WTC11 (cell line): ENCODE measurements at regions not wholly inside any gene's neighbourhood (a gene's known extent, or its start where the extent isn't known, plus 50 kb on each side); places are given as distances from the start of the nearest gene placed in this dataset.

Source experiments
- ATAC-seq: fragments of 200-7000 bp; cut with Tn5 transposase; 2 replicates; pipeline ENCODE4 v1.10.0; 2021; ENCODE audit warnings: mild to moderate bottlenecking, moderate library complexity
- CTCF ChIA-PET: fragments of 300-600 bp; sonication (Branson Sonifier 250); formaldehyde crosslinking; loops from one replicate; lab custom pipeline; 2021; ENCODE audit warnings: antibody characterized with exemption; lab: Charles Lee
- POLR2A ChIA-PET: fragments of 350-600 bp; sonication (Branson Sonifier 250); formaldehyde crosslinking; loops from one replicate; lab custom pipeline; 2021; ENCODE audit warnings: antibody characterized with exemption; lab: Charles Lee
- DNase-seq: peaks from one replicate; pipeline ENCODE4 v3.0.0; 2021; ENCODE audit warnings: low spot score
- H3K27ac Mint-ChIP-seq: 2 replicates; pipeline ENCODE4 v1.8.0; 2021; ENCODE audit warnings: mixed read lengths
- H3K27me3 Mint-ChIP-seq: 2 replicates; pipeline ENCODE4 v1.8.0; 2021; ENCODE audit warnings: low read depth, mild to moderate bottlenecking, moderate library complexity, mixed read lengths
- H3K36me3 Mint-ChIP-seq: 2 replicates; pipeline ENCODE4 v1.8.0; 2021; ENCODE audit warnings: mixed read lengths
- H3K4me1 Mint-ChIP-seq: 2 replicates; pipeline ENCODE4 v1.8.0; 2022; ENCODE audit warnings: mixed read lengths
- H3K4me3 Mint-ChIP-seq: 2 replicates; pipeline ENCODE4 v1.8.0; 2021; ENCODE audit warnings: mild to moderate bottlenecking, moderate library complexity, mixed read lengths
- H3K9me3 Mint-ChIP-seq: 2 replicates; pipeline ENCODE4 v1.8.0; 2021; ENCODE audit warnings: mixed read lengths
- ARID4B ChIP-seq: sonication (generic); formaldehyde crosslinking; IDR thresholded peaks from 2 replicates; pipeline ENCODE4 v1.8.0; 2023; ENCODE audit warnings: missing genetic modification reagents, mild to moderate bottlenecking, borderline replicate concordance
- ATF2 ChIP-seq: sonication (generic); formaldehyde crosslinking; IDR thresholded peaks from 2 replicates; pipeline ENCODE4 v1.8.1; 2022; ENCODE audit warnings: low read depth, missing genetic modification reagents, borderline replicate concordance
- ATF6 ChIP-seq: sonication (generic); formaldehyde crosslinking; IDR thresholded peaks from 2 replicates; pipeline ENCODE4 v1.8.1; 2023; ENCODE audit warnings: mild to moderate bottlenecking, missing genetic modification reagents
- ETV6 ChIP-seq: sonication (generic); formaldehyde crosslinking; IDR thresholded peaks from 2 replicates; pipeline ENCODE4 v1.8.1; 2022; ENCODE audit warnings: mild to moderate bottlenecking, missing genetic modification reagents
- FOXP1 ChIP-seq: sonication (generic); formaldehyde crosslinking; IDR thresholded peaks from 2 replicates; pipeline ENCODE4 v1.8.0; 2022; ENCODE audit warnings: missing genetic modification reagents, mild to moderate bottlenecking, moderate library complexity, borderline replicate concordance
- HMGXB4 ChIP-seq: sonication (generic); formaldehyde crosslinking; IDR thresholded peaks from 2 replicates; pipeline ENCODE4 v1.8.1; 2023; ENCODE audit warnings: mild to moderate bottlenecking, moderate library complexity, missing genetic modification reagents
- JUN ChIP-seq: sonication (generic); formaldehyde crosslinking; IDR thresholded peaks from 2 replicates; pipeline ENCODE4 v1.8.0; 2023; ENCODE audit warnings: mild to moderate bottlenecking, missing genetic modification reagents
- KAT7 ChIP-seq: sonication (generic); formaldehyde crosslinking; IDR thresholded peaks from 2 replicates; pipeline ENCODE4 v1.8.1; 2023; ENCODE audit warnings: missing genetic modification reagents, mild to moderate bottlenecking, borderline replicate concordance
- MAX ChIP-seq: sonication (generic); formaldehyde crosslinking; IDR thresholded peaks from 2 replicates; pipeline ENCODE4 v1.8.0; 2022; ENCODE audit warnings: mild to moderate bottlenecking, missing genetic modification reagents
- ZNF121 ChIP-seq: sonication (generic); formaldehyde crosslinking; IDR thresholded peaks from 2 replicates; pipeline ENCODE4 v1.8.0; 2023; ENCODE audit warnings: missing genetic modification reagents
- ZNF138 ChIP-seq: sonication (generic); formaldehyde crosslinking; conservative IDR thresholded peaks from 2 replicates; pipeline ENCODE4 v1.8.1; 2022; ENCODE audit warnings: mild to moderate bottlenecking, moderate library complexity, missing genetic modification reagents
- ZNF232 ChIP-seq: sonication (generic); formaldehyde crosslinking; IDR thresholded peaks from 2 replicates; pipeline ENCODE4 v1.8.0; 2022; ENCODE audit warnings: mild to moderate bottlenecking, missing genetic modification reagents
- ZNF425 ChIP-seq: fragments of 250-450 bp; sonication (Bioruptor Pico); conservative IDR thresholded peaks from 2 replicates; pipeline ENCODE4 v1.9.0; 2021; ENCODE audit warnings: mild to moderate bottlenecking
- ZNF671 ChIP-seq: fragments of 250-450 bp; sonication (Bioruptor Pico); IDR thresholded peaks from 2 replicates; pipeline ENCODE4 v1.8.0; 2021; ENCODE audit warnings: mild to moderate bottlenecking
- ZSCAN18 ChIP-seq: fragments of 250-450 bp; sonication (Bioruptor Pico); IDR thresholded peaks from 2 replicates; pipeline ENCODE4 v2.1.2; 2022; ENCODE audit warnings: mild to moderate bottlenecking, moderate library complexity

GRCh38 chr2:133847591-133847990 lies 279.3 kb upstream of the NCKAP5 start:
- ChIA-PET CTCF (no interaction called here), POLR2A (no interaction called here)
- Mint-ChIP-seq H3K36me3 (peaks cover 8% of the 10 kb centered on the region), H3K4me1 (peaks cover 6% of the 10 kb centered on the region), H3K27ac (no peak overlapping the region), H3K9me3 (peaks cover 21% of the 10 kb centered on the region), H3K4me3 (no peak overlapping the region), H3K27me3 (peaks cover 3% of the 10 kb centered on the region)
- no peak for DNase-seq
- no peak for TF ChIP-seq ZNF425 (CRISPR knock-in tag)
- no peak for TF ChIP-seq ARID4B (CRISPR knock-in tag)
- TF ChIP-seq ZNF671 = no peak
- TF ChIP-seq MAX (CRISPR knock-in tag) = no peak
- no peak for TF ChIP-seq JUN (CRISPR knock-in tag)
- no peak for TF ChIP-seq ZNF138 (CRISPR knock-in tag)
- TF ChIP-seq HMGXB4 (CRISPR knock-in tag) = no peak
- no peak for TF ChIP-seq ETV6 (CRISPR knock-in tag)
- no peak for TF ChIP-seq ZNF232 (CRISPR knock-in tag)
- TF ChIP-seq KAT7 = no peak
- TF ChIP-seq ATF6 (CRISPR knock-in tag) = no peak
- no peak for TF ChIP-seq ZNF121 (CRISPR knock-in tag)
- no peak for TF ChIP-seq ATF2 (CRISPR knock-in tag)
- no peak for ATAC-seq

- TF ChIP-seq ZSCAN18 (CRISPR knock-in tag) (no peak), ARID4B (CRISPR knock-in tag) (no peak), FOXP1 (CRISPR knock-in tag) (no peak)
- no peak for ATAC-seq
- no peak for DNase-seq
- CTCF ChIA-PET = no interaction called here
- H3K27ac Mint-ChIP-seq = no peak overlapping the region
- H3K4me1 Mint-ChIP-seq = peaks cover 2% of the 10 kb centered on the region; the same call in 1 of the 2 replicates
- H3K27me3 Mint-ChIP-seq = peaks cover 4% of the 10 kb centered on the region
- no peak overlapping the region for H3K4me3 Mint-ChIP-seq
- POLR2A ChIA-PET = no interaction called here
- peaks cover 27% of the 10 kb centered on the region for H3K9me3 Mint-ChIP-seq
- H3K36me3 Mint-ChIP-seq = peaks cover 14% of the 10 kb centered on the region
Measured at GRCh38 chr2:133848111-133848649, 279.9 kb upstream of the NCKAP5 start.
